GM23248 (cell line): ENCODE measurements at regions not wholly inside any gene's neighbourhood (a gene's known extent, or its start where the extent isn't known, plus 50 kb on each side); places are given as distances from the start of the nearest gene placed in this dataset.

Experiments
- EZH2 ChIP-seq: fragments of 200-600 bp; sonication (generic); IDR thresholded peaks from 2 replicates; pipeline ENCODE4 v1.6.1; 2018; ENCODE audit warnings: antibody characterized with exemption, mild to moderate bottlenecking; ENCODE audit not compliant: insufficient read depth, poor library complexity, severe bottlenecking
- EZH2phosphoT487 ChIP-seq: fragments of 200-600 bp; sonication (generic); IDR thresholded peaks from 2 replicates; pipeline ENCODE4 v1.6.1; 2018; ENCODE audit warnings: antibody characterized with exemption, moderate library complexity, mild to moderate bottlenecking, low read depth; ENCODE audit not compliant: insufficient read depth

GRCh38 chr3:14253022-14253706, 74.5 kb downstream of the LSM3 start:
- TF ChIP-seq EZH2: no peak
- TF ChIP-seq EZH2phosphoT487: no peak
